WI38 (cell line): ENCODE measurements at regions not wholly inside any gene's neighbourhood (a gene's known extent, or its start where the extent isn't known, plus 50 kb on each side); places are given as distances from the start of the nearest gene placed in this dataset.

Experiments used
- H3K4me3 ChIP-seq: 2 replicates; pipeline ENCODE4 v1.5.1; 2011; ENCODE audit warnings: low read depth, mild to moderate bottlenecking, control low read depth, low read length
- TF ChIP-seq, protein P1 (sequence below): IDR thresholded peaks from 2 replicates; pipeline ENCODE4 v1.5.1; 2012; ENCODE audit warnings: low read depth, mild to moderate bottlenecking, control low read depth, low read length

DNA sequence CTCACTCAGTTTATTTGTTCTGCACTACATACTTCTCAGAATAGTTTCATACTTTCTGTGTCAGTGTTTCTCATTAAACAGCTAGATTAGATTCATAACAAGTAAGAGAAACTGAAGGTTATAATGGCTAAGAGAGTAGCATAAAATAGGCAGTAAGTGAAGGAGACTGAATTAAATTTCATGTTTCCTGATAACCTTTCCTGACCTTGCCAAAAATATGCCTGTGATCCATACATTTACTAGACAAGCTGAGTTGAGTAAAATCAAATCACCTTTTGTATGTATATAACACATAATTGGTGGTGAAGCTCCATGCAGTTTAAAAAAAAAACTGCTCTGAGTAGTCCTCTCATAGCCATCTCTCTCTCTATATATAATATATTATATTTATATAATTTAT, 545.3 kb upstream of the PCDH20 start:
- TF ChIP-seq, protein P1, sequence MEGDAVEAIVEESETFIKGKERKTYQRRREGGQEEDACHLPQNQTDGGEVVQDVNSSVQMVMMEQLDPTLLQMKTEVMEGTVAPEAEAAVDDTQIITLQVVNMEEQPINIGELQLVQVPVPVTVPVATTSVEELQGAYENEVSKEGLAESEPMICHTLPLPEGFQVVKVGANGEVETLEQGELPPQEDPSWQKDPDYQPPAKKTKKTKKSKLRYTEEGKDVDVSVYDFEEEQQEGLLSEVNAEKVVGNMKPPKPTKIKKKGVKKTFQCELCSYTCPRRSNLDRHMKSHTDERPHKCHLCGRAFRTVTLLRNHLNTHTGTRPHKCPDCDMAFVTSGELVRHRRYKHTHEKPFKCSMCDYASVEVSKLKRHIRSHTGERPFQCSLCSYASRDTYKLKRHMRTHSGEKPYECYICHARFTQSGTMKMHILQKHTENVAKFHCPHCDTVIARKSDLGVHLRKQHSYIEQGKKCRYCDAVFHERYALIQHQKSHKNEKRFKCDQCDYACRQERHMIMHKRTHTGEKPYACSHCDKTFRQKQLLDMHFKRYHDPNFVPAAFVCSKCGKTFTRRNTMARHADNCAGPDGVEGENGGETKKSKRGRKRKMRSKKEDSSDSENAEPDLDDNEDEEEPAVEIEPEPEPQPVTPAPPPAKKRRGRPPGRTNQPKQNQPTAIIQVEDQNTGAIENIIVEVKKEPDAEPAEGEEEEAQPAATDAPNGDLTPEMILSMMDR, result no peak
- H3K4me3 ChIP-seq, result no peak overlapping the region

DNA sequence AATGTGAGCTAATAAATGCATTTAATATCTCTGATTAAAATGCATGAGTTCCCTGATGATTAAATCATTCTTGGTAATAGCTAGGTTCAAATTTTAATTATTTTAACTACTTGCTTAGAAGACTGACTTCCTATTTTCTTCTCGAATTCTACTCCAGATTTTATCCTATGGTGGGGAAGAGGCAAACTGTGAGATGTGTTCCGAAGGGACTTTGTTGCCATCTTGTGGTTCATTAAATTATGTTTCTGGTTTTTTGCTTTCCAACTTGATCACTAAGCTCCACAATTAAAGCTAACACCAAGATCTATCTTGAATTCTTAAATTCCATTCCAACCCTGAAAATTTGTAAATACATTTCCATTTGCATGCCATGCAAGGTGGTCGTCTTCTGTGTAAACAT, 538.4 kb upstream of the PCDH20 start:
- TF ChIP-seq, protein P1, result no peak
- no peak overlapping the region for H3K4me3 ChIP-seq

DNA sequence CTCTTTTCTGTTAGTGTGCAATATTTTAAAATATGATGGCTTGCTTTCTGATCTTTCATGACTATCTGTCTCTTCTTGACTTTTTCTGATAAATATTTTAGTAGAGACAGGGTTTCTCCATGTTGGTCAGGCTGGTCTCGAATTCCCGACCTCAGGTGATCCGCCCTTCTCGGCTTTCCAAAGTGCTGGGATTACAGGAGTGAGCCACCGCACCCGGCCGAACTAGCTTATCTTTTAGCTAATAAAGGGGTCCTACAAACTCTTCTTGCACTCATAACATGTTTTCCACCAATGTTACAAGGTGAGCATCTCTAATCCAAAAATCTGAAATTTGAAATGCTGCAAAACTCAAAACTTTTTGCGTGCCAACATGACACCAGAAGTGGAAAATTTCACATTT, 535.2 kb upstream of the PCDH20 start:
- no peak overlapping the region for H3K4me3 ChIP-seq
- TF ChIP-seq, protein P1, result no peak

DNA sequence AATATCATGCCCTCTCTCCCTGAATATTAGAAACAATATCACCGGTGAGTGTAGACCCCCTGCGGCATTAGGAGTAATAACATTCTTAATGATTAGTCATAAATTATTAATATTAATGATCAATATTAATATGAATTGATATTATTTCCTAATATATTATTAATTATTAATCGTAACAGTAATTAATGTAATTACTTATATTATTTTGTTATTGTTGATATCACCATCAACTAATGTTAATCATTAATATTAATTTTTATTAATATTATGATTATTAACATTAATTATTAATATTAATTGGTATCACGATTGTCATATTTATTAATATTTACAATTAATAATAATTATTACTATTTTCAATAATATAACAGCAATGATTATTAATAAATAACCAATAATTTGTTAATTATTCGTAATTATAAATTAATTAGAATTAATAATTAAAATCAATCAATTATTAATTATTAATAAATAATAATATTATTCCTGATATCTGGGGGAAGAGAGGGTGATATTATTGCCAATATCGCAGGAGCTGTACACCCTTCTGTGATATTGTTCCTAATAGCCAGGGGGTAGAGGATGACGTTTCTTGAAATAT, 528.8 kb upstream of the PCDH20 start:
- TF ChIP-seq, protein P1, result no peak
- H3K4me3 ChIP-seq, result no peak overlapping the region

DNA sequence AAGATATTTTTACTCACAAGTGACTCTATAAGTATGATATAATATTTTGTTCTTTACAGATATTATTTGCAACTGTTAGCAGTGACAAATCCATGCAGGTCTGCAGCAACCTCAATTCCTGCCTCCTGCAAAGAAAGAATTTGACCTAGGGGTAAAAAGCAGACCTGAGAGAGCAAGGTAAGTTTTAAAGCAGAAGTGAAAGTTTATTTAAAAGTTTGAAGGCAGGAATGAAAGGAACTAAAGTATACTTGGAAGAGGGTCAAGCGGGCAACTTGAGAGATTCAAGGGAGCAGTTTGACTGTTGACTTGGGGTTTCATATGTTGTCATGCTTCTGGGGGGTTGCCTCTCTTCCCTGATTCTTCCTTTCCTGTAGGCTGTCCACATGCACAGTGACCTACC, 520.1 kb upstream of the PCDH20 start:
- H3K4me3 ChIP-seq, result no peak overlapping the region
- TF ChIP-seq, protein P1, result no peak

DNA sequence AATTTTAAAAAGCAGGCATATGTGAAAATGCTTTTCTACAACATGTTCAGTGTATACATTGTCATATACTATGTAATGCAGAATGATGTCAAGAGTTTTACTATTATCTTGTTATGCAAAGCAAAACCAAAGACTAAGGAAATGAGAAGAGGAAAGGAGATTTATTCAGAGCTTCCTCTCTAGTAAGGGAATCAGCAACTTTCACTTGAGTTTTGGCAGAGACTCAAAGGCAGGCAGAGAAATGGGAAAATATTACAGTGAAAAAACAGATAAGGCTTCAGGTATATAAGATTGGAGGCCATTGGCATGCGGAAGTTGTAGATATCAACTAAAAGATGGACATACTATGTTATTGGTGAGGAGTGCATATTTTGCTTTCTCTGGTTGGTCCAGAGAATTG, 512.0 kb upstream of the PCDH20 start:
- no peak overlapping the region for H3K4me3 ChIP-seq

DNA sequence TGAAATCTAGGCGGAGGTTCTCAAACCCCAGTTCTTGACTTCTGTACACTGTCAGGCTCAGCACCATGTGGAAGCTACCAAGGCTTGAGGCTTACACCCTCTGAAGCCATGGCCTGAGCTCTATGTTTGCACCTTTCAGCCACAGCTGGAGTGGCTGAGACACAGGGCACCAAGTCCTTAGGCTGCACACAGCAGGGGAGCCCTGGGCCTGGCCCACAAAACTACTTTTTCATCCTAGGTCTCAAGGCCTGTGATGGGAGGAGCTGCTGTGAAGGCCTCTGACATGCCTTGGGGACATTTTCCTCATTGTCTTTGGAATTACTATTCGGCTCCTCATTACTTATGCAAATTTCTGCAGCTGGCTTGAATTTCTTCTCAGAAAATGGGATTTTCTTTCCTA, 503.2 kb upstream of the PCDH20 start:
- TF ChIP-seq, protein P1, result no peak
- no peak overlapping the region for H3K4me3 ChIP-seq

More for the DNA sequence above, 512.0 kb upstream of the PCDH20 start:
- TF ChIP-seq, protein P1, result no peak
